H1 (cell line): ENCODE measurements at regions not wholly inside any gene's neighbourhood (a gene's known extent, or its start where the extent isn't known, plus 50 kb on each side); places are given as distances from the start of the nearest gene placed in this dataset.

Source experiments
- CTCF ChIA-PET: fragments of 300-600 bp; sonication (Branson Sonifier 250); formaldehyde crosslinking; loops from one replicate; lab custom pipeline; 2021; ENCODE audit not compliant: partially characterized antibody; lab: Charles Lee
- POLR2A ChIA-PET: fragments of 300-600 bp; sonication (Branson Sonifier 250); formaldehyde crosslinking; loops from one replicate; lab custom pipeline; 2021; ENCODE audit warnings: inconsistent platforms; ENCODE audit not compliant: partially characterized antibody; lab: Charles Lee
- DNase-seq, 2 experiments: peaks; one replicate each; pipeline versions ENCODE4 v3.0.0 to v3.0.0-alpha.2; 2010 to 2022; ENCODE audit warnings: low spot score in 2 of 2, low read depth in 1 of 2, mixed read lengths in 1 of 2
- FAIRE-seq: peaks from 2 replicates; lab custom pipeline; 2011; peaks lifted over from hg19 to GRCh38; lab: Jason Lieb, UNC
- H2AFZ ChIP-seq: 2 replicates; pipeline ENCODE4 v1.8.1; 2012; ENCODE audit warnings: low read length, inconsistent platforms
- H2AK5ac ChIP-seq: 2 replicates; pipeline ENCODE4 v1.6.1; 2013; ENCODE audit warnings: low read depth, low read length
- H2BK120ac ChIP-seq: replicated peaks from 2 replicates; pipeline ENCODE3; 2013; ENCODE audit warnings: low read depth, low read length, inconsistent platforms
- H2BK12ac ChIP-seq: 2 replicates; pipeline ENCODE4 v1.6.1; 2013; ENCODE audit warnings: low read depth, low read length
- H2BK15ac ChIP-seq: 2 replicates; pipeline ENCODE4 v1.6.1; 2013; ENCODE audit warnings: low read length
- H2BK20ac ChIP-seq: 2 replicates; pipeline ENCODE4 v1.6.1; 2013; ENCODE audit warnings: low read length
- H2BK5ac ChIP-seq: 2 replicates; pipeline ENCODE4 v1.6.1; 2013; ENCODE audit warnings: low read depth, low read length
- H3K14ac ChIP-seq: 2 replicates; pipeline ENCODE4 v1.6.1; 2013; ENCODE audit warnings: inconsistent platforms; ENCODE audit not compliant: insufficient read length
- H3K18ac ChIP-seq: 2 replicates; pipeline ENCODE4 v1.6.1; 2013; ENCODE audit warnings: low read length; ENCODE audit errors: extremely low read depth
- H3K23ac ChIP-seq: 2 replicates; pipeline ENCODE4 v1.6.1; 2013; ENCODE audit warnings: inconsistent platforms; ENCODE audit not compliant: insufficient read length
- H3K23me2 ChIP-seq: 2 replicates; pipeline ENCODE4 v1.6.1; 2013; ENCODE audit warnings: low read depth, low read length
- H3K27ac ChIP-seq: 2 replicates; pipeline ENCODE4 v1.6.1; 2011; ENCODE audit warnings: low read depth, low read length, inconsistent platforms
- H3K27me3 ChIP-seq, 4 experiments: replicated peaks in 1 of 4; 1 replicate in 1 of 4; 2 replicates in 3 of 4; pipeline versions ENCODE4 v1.6.1 to v1.8.1; 2011 to 2013; ENCODE audit warnings: low read length in 3 of 4, mild to moderate bottlenecking in 3 of 4, inconsistent platforms in 2 of 4, mixed read lengths in 2 of 4, moderate library complexity in 1 of 4; ENCODE audit not compliant: control insufficient read depth in 3 of 4, insufficient read depth in 3 of 4; ENCODE audit errors: extremely low read depth in 1 of 4
- H3K36me3 ChIP-seq, 4 experiments: 2 replicates each; pipeline versions ENCODE4 v1.6.1 to v1.8.1; 2011 to 2013; ENCODE audit warnings: mild to moderate bottlenecking in 4 of 4, low read length in 3 of 4, moderate library complexity in 2 of 4, control low read depth in 1 of 4, inconsistent platforms in 1 of 4; ENCODE audit not compliant: insufficient read depth in 4 of 4, control insufficient read depth in 2 of 4
- H3K4ac ChIP-seq: replicated peaks from 2 replicates; pipeline ENCODE3; 2013; ENCODE audit warnings: low read length, low read depth, mixed read lengths, inconsistent platforms; ENCODE audit not compliant: insufficient read length
- H3K4me1 ChIP-seq, 4 experiments: replicated peaks in 1 of 4; 1 replicate in 1 of 4; 2 replicates in 3 of 4; pipeline versions ENCODE4 v1.6.1 to v1.8.1; 2011 to 2013; ENCODE audit warnings: low read length in 3 of 4, inconsistent platforms in 2 of 4, mixed read lengths in 1 of 4; ENCODE audit not compliant: insufficient read depth in 4 of 4, control insufficient read depth in 3 of 4
- H3K4me2 ChIP-seq, 2 experiments: 2 replicates each; pipeline versions ENCODE4 v1.6.1 to v1.8.1; 2011 to 2013; ENCODE audit warnings: low read depth in 2 of 2, low read length in 2 of 2, control low read depth in 1 of 2, inconsistent platforms in 1 of 2, mild to moderate bottlenecking in 1 of 2; ENCODE audit not compliant: insufficient read depth in 1 of 2
- H3K4me3 ChIP-seq, 4 experiments: fragments of 200-600, 300-600 bp in 1 of 4; sonication (generic), shearing (Covaris generic), sonication (Bioruptor Twin) in 1 of 4; 2 replicates each; pipeline versions ENCODE4 v1.5.1 to v1.8.1; 2011 to 2016; ENCODE audit warnings: low read length in 4 of 4, low read depth in 3 of 4, control low read depth in 2 of 4, inconsistent platforms in 2 of 4, mild to moderate bottlenecking in 2 of 4, mixed read lengths in 1 of 4, moderate library complexity in 1 of 4; ENCODE audit not compliant: insufficient read depth in 2 of 4; ENCODE audit errors: extremely low read depth in 1 of 4
- H3K56ac ChIP-seq: replicated peaks from 2 replicates; pipeline ENCODE3; 2013; ENCODE audit warnings: low read depth, mild to moderate bottlenecking, mixed read lengths, low read length, inconsistent platforms; ENCODE audit not compliant: insufficient read length
- H3K79me1 ChIP-seq: 2 replicates; pipeline ENCODE4 v1.6.1; 2013; ENCODE audit warnings: low read depth, low read length, control low read depth
- H3K79me2 ChIP-seq, 2 experiments: 2 replicates each; pipeline versions ENCODE4 v1.6.1 to v1.8.1; 2012 to 2013; ENCODE audit warnings: low read length in 2 of 2, mild to moderate bottlenecking in 2 of 2, inconsistent platforms in 1 of 2; ENCODE audit not compliant: insufficient read depth in 2 of 2, control insufficient read depth in 1 of 2
- H3K9ac ChIP-seq, 4 experiments: replicated peaks in 1 of 4; 1 replicate in 1 of 4; 2 replicates in 3 of 4; pipeline versions ENCODE4 v1.6.1 to v1.8.1; 2011 to 2013; ENCODE audit warnings: low read depth in 3 of 4, low read length in 3 of 4, control low read depth in 2 of 4, mild to moderate bottlenecking in 2 of 4, moderate library complexity in 2 of 4, inconsistent platforms in 1 of 4; ENCODE audit errors: extremely low read depth in 1 of 4
- H3K9me3 ChIP-seq, 2 experiments: 2 replicates each; pipeline versions ENCODE4 v1.6.1 to v1.8.1; 2012 to 2013; ENCODE audit warnings: mild to moderate bottlenecking in 2 of 2, moderate library complexity in 2 of 2, control low read depth in 1 of 2, inconsistent platforms in 1 of 2, low read depth in 1 of 2, low read length in 1 of 2, mixed read lengths in 1 of 2; ENCODE audit not compliant: insufficient read depth in 2 of 2
- H4K20me1 ChIP-seq, 2 experiments: replicated peaks in 1 of 2; 2 replicates each; pipeline versions ENCODE3 to v1.8.1; 2011 to 2013; ENCODE audit warnings: inconsistent platforms in 2 of 2, low read length in 2 of 2, mild to moderate bottlenecking in 1 of 2; ENCODE audit not compliant: insufficient read depth in 2 of 2, control insufficient read depth in 1 of 2
- H4K5ac ChIP-seq: 2 replicates; pipeline ENCODE4 v1.6.1; 2013; ENCODE audit warnings: low read length, low read depth, mixed read lengths, inconsistent platforms; ENCODE audit not compliant: insufficient read length
- H4K8ac ChIP-seq: 2 replicates; pipeline ENCODE4 v1.8.0; 2013; ENCODE audit warnings: mild to moderate bottlenecking, moderate library complexity, low read length, inconsistent platforms; ENCODE audit not compliant: insufficient read depth; ENCODE audit errors: extremely low read depth
- H4K91ac ChIP-seq: replicated peaks from 2 replicates; pipeline ENCODE3; 2013; ENCODE audit warnings: low read length, mixed read lengths, inconsistent platforms; ENCODE audit not compliant: insufficient read length
- POLR2A ChIP-seq, 2 experiments: IDR thresholded peaks; 1 replicate in 1 of 2; 2 replicates in 1 of 2; pipeline ENCODE4 v1.6.1; 2011; ENCODE audit warnings: low read depth in 2 of 2, low read length in 2 of 2, mild to moderate bottlenecking in 2 of 2; ENCODE audit errors: control extremely low read depth in 1 of 2
- WGBS, 2 experiments: shearing (Covaris generic) in 1 of 2; methylation state at CpG; one replicate each; pipeline versions ENCODE4 v1.1.6 to v1.1.7; 2013 to 2015; ENCODE audit warnings: low lambda C conversion rate in 2 of 2, mixed read lengths in 2 of 2, inconsistent platforms in 1 of 2, low coverage in 1 of 2, missing lambda C conversion rate in 1 of 2; ENCODE audit not compliant: insufficient replicate concordance in 2 of 2, insufficient coverage in 1 of 2, insufficient read length in 1 of 2; ENCODE audit errors: extremely low coverage in 1 of 2, missing lambda C conversion rate in 1 of 2; 5-methylcytosine and 5-hydroxymethylcytosine counted together

DNA sequence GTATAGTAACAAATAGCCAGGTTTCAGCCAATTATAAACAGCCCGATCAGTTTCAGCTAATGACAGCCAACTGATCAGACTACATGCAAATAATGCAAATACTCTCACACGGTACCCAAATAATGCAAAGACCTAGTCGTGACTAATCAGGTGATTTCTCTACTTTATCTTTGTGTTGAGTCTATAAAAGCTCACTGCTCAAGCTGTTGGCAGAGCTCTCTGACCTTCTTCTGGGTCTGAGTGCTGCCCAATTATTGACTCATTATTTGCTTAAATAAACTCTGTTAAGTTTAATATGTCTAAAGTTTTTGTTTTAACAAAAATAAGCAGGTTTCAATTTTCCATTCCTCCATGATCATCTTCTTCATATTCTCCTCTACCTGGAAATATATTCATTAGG lies 1971.7 kb downstream of the SUCLG1 start:
- no peak overlapping the region for H2BK12ac ChIP-seq
- H3K14ac ChIP-seq: no peak overlapping the region
- H4K8ac ChIP-seq: no peak overlapping the region
- no peak for DNase-seq
- H3K36me3 ChIP-seq: no peaks in the 10 kb centered on the region
- H3K9me3 ChIP-seq: peaks cover 0 to 7% of the 10 kb centered on the region in 2 experiments; a peak in 1 of 4 replicates
- no peaks in the 10 kb centered on the region for H3K79me1 ChIP-seq
- H4K91ac ChIP-seq: no peak overlapping the region
- no peaks in the 10 kb centered on the region for H3K27me3 ChIP-seq
- H3K27ac ChIP-seq: no peak overlapping the region
- H2BK120ac ChIP-seq: no peak overlapping the region
- no peak overlapping the region for H3K18ac ChIP-seq
- H3K23me2 ChIP-seq: no peaks in the 10 kb centered on the region
- no peak for FAIRE-seq
- H3K4me2 ChIP-seq: no peak overlapping the region
- H3K9ac ChIP-seq: no peak overlapping the region
- H2BK5ac ChIP-seq: no peak overlapping the region
- H2AFZ ChIP-seq: no peak overlapping the region
- WGBS, 2 experiments: 96% methylated on average over 3 of the region's 3 CpGs; no CpG with 5 or more reads in 1 of the 2 experiments
- TF ChIP-seq POLR2A (IDR thresholded peaks at IDR 0.05; ENCODE audit: control extremely low read depth in 1 of 2, low read depth in 2 of 2, low read length in 2 of 2): no peak
- no peak overlapping the region for H2AK5ac ChIP-seq
- H3K23ac ChIP-seq: no peak overlapping the region
- ChIA-PET CTCF (no interaction called here), POLR2A (no interaction called here)
- H3K79me2 ChIP-seq: no peaks in the 10 kb centered on the region
- H4K20me1 ChIP-seq: no peaks in the 10 kb centered on the region
- H3K4me3 ChIP-seq: no peak overlapping the region
- H2BK20ac ChIP-seq: no peak overlapping the region
- H3K56ac ChIP-seq: no peak overlapping the region
- no peak overlapping the region for H3K4ac ChIP-seq
- no peaks in the 10 kb centered on the region for H3K4me1 ChIP-seq
- H4K5ac ChIP-seq: no peak overlapping the region
- no peak overlapping the region for H2BK15ac ChIP-seq
